C4-2B (cell line): ENCODE measurements at regions not wholly inside any gene's neighbourhood (a gene's known extent, or its start where the extent isn't known, plus 50 kb on each side); places are given as distances from the start of the nearest gene placed in this dataset.

Experiments used
- CTCF ChIP-seq: fragments of 450-650 bp; conservative IDR thresholded peaks from 2 replicates; pipeline ENCODE4 v1.5.1; 2017; ENCODE audit warnings: mild to moderate bottlenecking
- ZFX ChIP-seq: fragments of 450-650 bp; IDR thresholded peaks from 2 replicates; pipeline ENCODE4 v1.6.1; 2017

GRCh38 chr4:28105271-28105859 lies 1244.7 kb downstream of the STIM2 start:
- TF ChIP-seq CTCF (no peak), ZFX (no peak)
